H9 (cell line): ENCODE measurements at regions not wholly inside any gene's neighbourhood (a gene's known extent, or its start where the extent isn't known, plus 50 kb on each side); places are given as distances from the start of the nearest gene placed in this dataset.

Source experiments
- DNase-seq: peaks from one replicate; pipeline ENCODE4 v3.0.0-alpha.2; 2017
- H2AFZ ChIP-seq: one replicate; pipeline ENCODE4 v1.6.1; 2013; ENCODE audit warnings: mild to moderate bottlenecking, low read length, control low read depth, moderate library complexity
- H2AK5ac ChIP-seq: 2 replicates; pipeline ENCODE4 v1.6.1; 2013; ENCODE audit warnings: low read length, control low read depth, mixed read lengths; ENCODE audit not compliant: insufficient read length
- H2BK120ac ChIP-seq: one replicate; pipeline ENCODE4 v1.6.1; 2013; ENCODE audit warnings: low read depth, mild to moderate bottlenecking, low read length, control low read depth, inconsistent platforms; ENCODE audit not compliant: poor library complexity, severe bottlenecking
- H2BK12ac ChIP-seq: 2 replicates; pipeline ENCODE4 v1.6.1; 2013; ENCODE audit warnings: low read length, control low read depth, mixed read lengths, low read depth; ENCODE audit not compliant: insufficient read length
- H2BK15ac ChIP-seq: 2 replicates; pipeline ENCODE4 v1.6.1; 2013; ENCODE audit warnings: low read depth, low read length, control low read depth
- H2BK20ac ChIP-seq: one replicate; pipeline ENCODE4 v1.6.1; 2013; ENCODE audit warnings: low read depth, mild to moderate bottlenecking, low read length, control low read depth, inconsistent platforms; ENCODE audit not compliant: poor library complexity, severe bottlenecking
- H2BK5ac ChIP-seq: 2 replicates; pipeline ENCODE4 v1.6.1; 2013; ENCODE audit warnings: low read length, control low read depth, mixed read lengths; ENCODE audit not compliant: insufficient read length
- H3K14ac ChIP-seq: 2 replicates; pipeline ENCODE4 v1.6.1; 2013; ENCODE audit warnings: low read length, control low read depth; ENCODE audit not compliant: insufficient read depth
- H3K18ac ChIP-seq: 2 replicates; pipeline ENCODE4 v1.6.1; 2013; ENCODE audit warnings: low read depth, mild to moderate bottlenecking, mixed read lengths, low read length, control low read depth; ENCODE audit not compliant: insufficient read length
- H3K23ac ChIP-seq: 2 replicates; pipeline ENCODE4 v1.6.1; 2013; ENCODE audit warnings: low read length, control low read depth, mixed read lengths, low read depth; ENCODE audit not compliant: insufficient read length
- H3K23me2 ChIP-seq: 2 replicates; pipeline ENCODE4 v1.6.1; 2013; ENCODE audit warnings: low read depth, mild to moderate bottlenecking, mixed read lengths, low read length, control low read depth; ENCODE audit not compliant: insufficient read length, poor library complexity, severe bottlenecking
- H3K27ac ChIP-seq: 2 replicates; pipeline ENCODE4 v1.5.1; 2013; ENCODE audit warnings: low read length, control low read depth, mixed read lengths, low read depth; ENCODE audit not compliant: insufficient read length
- H3K27me3 ChIP-seq: 2 replicates; pipeline ENCODE4 v1.6.1; 2013; ENCODE audit warnings: low read length, control low read depth, inconsistent platforms; ENCODE audit not compliant: insufficient read depth
- H3K4ac ChIP-seq: 2 replicates; pipeline ENCODE4 v1.6.1; 2013; ENCODE audit warnings: low read depth, mild to moderate bottlenecking, control low read depth, inconsistent platforms, low read length, moderate library complexity
- H3K4me1 ChIP-seq: 2 replicates; pipeline ENCODE4 v1.6.1; 2013; ENCODE audit warnings: low read length, control low read depth, inconsistent platforms; ENCODE audit not compliant: insufficient read depth
- H3K4me2 ChIP-seq: 2 replicates; pipeline ENCODE4 v1.6.1; 2013; ENCODE audit warnings: low read length, control low read depth, mixed read lengths; ENCODE audit not compliant: insufficient read length, insufficient read depth
- H3K56ac ChIP-seq: 2 replicates; pipeline ENCODE4 v1.6.1; 2013; ENCODE audit warnings: low read depth, mild to moderate bottlenecking, mixed read lengths, low read length, control low read depth; ENCODE audit not compliant: insufficient read length
- H3K79me1 ChIP-seq: 2 replicates; pipeline ENCODE4 v1.6.1; 2013; ENCODE audit warnings: low read depth, mild to moderate bottlenecking, moderate library complexity, low read length, control low read depth, inconsistent platforms; ENCODE audit not compliant: insufficient read depth, poor library complexity, severe bottlenecking
- H3K79me2 ChIP-seq: 2 replicates; pipeline ENCODE4 v1.6.1; 2013; ENCODE audit warnings: low read length, control low read depth, inconsistent platforms; ENCODE audit not compliant: insufficient read depth
- H3K9ac ChIP-seq: 2 replicates; pipeline ENCODE4 v1.6.1; 2013; ENCODE audit warnings: low read length, control low read depth, mixed read lengths; ENCODE audit not compliant: insufficient read length; ENCODE audit errors: extremely low read depth
- H3K9me3 ChIP-seq: one replicate; pipeline ENCODE4 v1.6.1; 2013; ENCODE audit warnings: low read depth, low read length, inconsistent platforms; ENCODE audit not compliant: control insufficient read depth
- H3T11ph ChIP-seq: one replicate; pipeline ENCODE4 v1.6.1; 2013; ENCODE audit warnings: mild to moderate bottlenecking, low read length, control low read depth, inconsistent platforms
- H4K20me1 ChIP-seq: one replicate; pipeline ENCODE4 v1.6.1; 2013; ENCODE audit not compliant: control insufficient read depth, insufficient read length, insufficient read depth
- H4K5ac ChIP-seq: 2 replicates; pipeline ENCODE4 v1.6.1; 2013; ENCODE audit warnings: low read depth, mild to moderate bottlenecking, mixed read lengths, low read length, control low read depth; ENCODE audit not compliant: insufficient read length
- H4K8ac ChIP-seq: replicated peaks from 2 replicates; pipeline ENCODE4 v1.6.1; 2013; ENCODE audit warnings: low read length, control low read depth, mixed read lengths, low read depth; ENCODE audit not compliant: insufficient read length
- H4K91ac ChIP-seq: 2 replicates; pipeline ENCODE4 v1.6.1; 2013; ENCODE audit warnings: low read depth, mild to moderate bottlenecking, moderate library complexity, mixed read lengths, low read length, control low read depth; ENCODE audit not compliant: insufficient read length
- H3K27ac Mint-ChIP-seq, 3 experiments: 2 replicates in 2 of 3; 3 replicates in 1 of 3; pipeline ENCODE4 v1.8.0; 2020 to 2021; ENCODE audit warnings: mixed read lengths in 3 of 3, mild to moderate bottlenecking in 1 of 3, moderate library complexity in 1 of 3
- H3K27me3 Mint-ChIP-seq: 2 replicates; pipeline ENCODE4 v1.8.0; 2021; ENCODE audit warnings: low read depth, mild to moderate bottlenecking, moderate library complexity, mixed read lengths
- H3K36me3 Mint-ChIP-seq, 3 experiments: 2 replicates in 2 of 3; 3 replicates in 1 of 3; pipeline ENCODE4 v1.8.0; 2020 to 2021; ENCODE audit warnings: low read depth in 3 of 3, mixed read lengths in 3 of 3; ENCODE audit not compliant: insufficient read depth in 1 of 3
- H3K4me1 Mint-ChIP-seq, 2 experiments: 2 replicates each; pipeline ENCODE4 v1.8.0; 2020; ENCODE audit warnings: mixed read lengths in 2 of 2
- H3K4me3 Mint-ChIP-seq, 2 experiments: 2 replicates in 1 of 2; 3 replicates in 1 of 2; pipeline ENCODE4 v1.8.0; 2020 to 2021; ENCODE audit warnings: mild to moderate bottlenecking in 2 of 2, mixed read lengths in 2 of 2, moderate library complexity in 1 of 2
- H3K9me3 Mint-ChIP-seq, 2 experiments: 2 replicates in 1 of 2; 3 replicates in 1 of 2; pipeline ENCODE4 v1.8.0; 2020; ENCODE audit warnings: mild to moderate bottlenecking in 2 of 2, mixed read lengths in 2 of 2, moderate library complexity in 1 of 2
- WGBS: extraction: QIAGEN DNeasy Blood & Tissue Kit; methylation state at CpG from one replicate; pipeline ENCODE4 v1.1.7; 2013; ENCODE audit warnings: missing lambda C conversion rate, low lambda C conversion rate, mixed read lengths; ENCODE audit not compliant: insufficient read length; ENCODE audit errors: extremely low coverage; 5-methylcytosine and 5-hydroxymethylcytosine counted together
- TF ChIP-seq, protein P1 (sequence below): fragments of 200-600 bp; sonication (generic); conservative IDR thresholded peaks from 3 replicates; pipeline ENCODE4 v1.8.0; 2021; ENCODE audit warnings: antibody characterized with exemption, mild to moderate bottlenecking

- DNase-seq: no peak
- no peak overlapping the region for H3K23ac ChIP-seq
- no peaks in the 10 kb centered on the region for H3K79me2 ChIP-seq
- H4K91ac ChIP-seq: no peak overlapping the region
- no peak overlapping the region for H2AK5ac ChIP-seq
- H3K18ac ChIP-seq: no peak overlapping the region
- H3K4me1 Mint-ChIP-seq: peaks cover 22 to 27% of the 10 kb centered on the region in 2 experiments
- WGBS: 100% methylated on average over 1 of the region's 3 CpGs
- H2BK5ac ChIP-seq: no peak overlapping the region
- H3K9ac ChIP-seq: no peak overlapping the region
- no peak overlapping the region for H2BK20ac ChIP-seq
- no peak overlapping the region for H3K4me3 Mint-ChIP-seq
- H3T11ph ChIP-seq: no peak overlapping the region
- no peaks in the 10 kb centered on the region for H3K23me2 ChIP-seq
- peaks cover 15% of the 10 kb centered on the region in 2 experiments for H3K9me3 Mint-ChIP-seq
- no peak overlapping the region for H2BK120ac ChIP-seq
- peaks cover 6 to 31% (median 16%) of the 10 kb centered on the region in 3 experiments; a peak in 6 of 7 replicates for H3K36me3 Mint-ChIP-seq
- H4K20me1 ChIP-seq: no peaks in the 10 kb centered on the region
- H3K27ac Mint-ChIP-seq: no peak overlapping the region
- no peak overlapping the region for H3K14ac ChIP-seq
- H3K27me3 ChIP-seq: no peaks in the 10 kb centered on the region
- TF ChIP-seq, protein P1, sequence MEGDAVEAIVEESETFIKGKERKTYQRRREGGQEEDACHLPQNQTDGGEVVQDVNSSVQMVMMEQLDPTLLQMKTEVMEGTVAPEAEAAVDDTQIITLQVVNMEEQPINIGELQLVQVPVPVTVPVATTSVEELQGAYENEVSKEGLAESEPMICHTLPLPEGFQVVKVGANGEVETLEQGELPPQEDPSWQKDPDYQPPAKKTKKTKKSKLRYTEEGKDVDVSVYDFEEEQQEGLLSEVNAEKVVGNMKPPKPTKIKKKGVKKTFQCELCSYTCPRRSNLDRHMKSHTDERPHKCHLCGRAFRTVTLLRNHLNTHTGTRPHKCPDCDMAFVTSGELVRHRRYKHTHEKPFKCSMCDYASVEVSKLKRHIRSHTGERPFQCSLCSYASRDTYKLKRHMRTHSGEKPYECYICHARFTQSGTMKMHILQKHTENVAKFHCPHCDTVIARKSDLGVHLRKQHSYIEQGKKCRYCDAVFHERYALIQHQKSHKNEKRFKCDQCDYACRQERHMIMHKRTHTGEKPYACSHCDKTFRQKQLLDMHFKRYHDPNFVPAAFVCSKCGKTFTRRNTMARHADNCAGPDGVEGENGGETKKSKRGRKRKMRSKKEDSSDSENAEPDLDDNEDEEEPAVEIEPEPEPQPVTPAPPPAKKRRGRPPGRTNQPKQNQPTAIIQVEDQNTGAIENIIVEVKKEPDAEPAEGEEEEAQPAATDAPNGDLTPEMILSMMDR: no peak
- no peak overlapping the region for H2AFZ ChIP-seq
- 0 out of 2 replicates have a peak, but pooled peaks cover 1% of the 10 kb centered on the region for H3K4me1 ChIP-seq
- H2BK15ac ChIP-seq: no peak overlapping the region
- no peak overlapping the region for H4K8ac ChIP-seq
- H3K79me1 ChIP-seq: no peaks in the 10 kb centered on the region
- H4K5ac ChIP-seq: no peak overlapping the region
- H3K27ac ChIP-seq: no peak overlapping the region
- no peak overlapping the region for H2BK12ac ChIP-seq
- H3K4ac ChIP-seq: no peak overlapping the region
- H3K56ac ChIP-seq: no peak overlapping the region
- H3K4me2 ChIP-seq: no peak overlapping the region
- H3K9me3 ChIP-seq: peaks cover 12% of the 10 kb centered on the region
- H3K27me3 Mint-ChIP-seq: peaks cover 2% of the 10 kb centered on the region; the same call in 1 of the 2 replicates
Observed at GRCh38 chr2:58483307-58483706, 242.2 kb upstream of the FANCL start.
